Brain microvascular endothelial cell (primary cell): ENCODE measurements at regions not wholly inside any gene's neighbourhood (a gene's known extent, or its start where the extent isn't known, plus 50 kb on each side); places are given as distances from the start of the nearest gene placed in this dataset.
"Not testable (repeated sequence)": the region's sequence is repeated elsewhere in the genome, so short reads cannot be mapped to it uniquely, and the experiment has no call there.

Experiments used
- DNase-seq: peaks from one replicate; pipeline ENCODE4 v3.0.0-alpha.2; 2020
- H3K27ac ChIP-seq: fragments of 250-450 bp; sonication (Bioruptor Pico); 2 replicates; pipeline ENCODE4 v1.5.1; 2020; ENCODE audit warnings: mild to moderate bottlenecking, moderate library complexity
- H3K27me3 ChIP-seq: fragments of 250-450 bp; sonication (Bioruptor Pico); replicated peaks from 2 replicates; pipeline ENCODE4 v1.5.1; 2020; ENCODE audit warnings: mild to moderate bottlenecking
- H3K36me3 ChIP-seq: fragments of 250-450 bp; sonication (Bioruptor Pico); replicated peaks from 2 replicates; pipeline ENCODE4 v1.5.1; 2020; ENCODE audit warnings: mild to moderate bottlenecking
- H3K4me3 ChIP-seq: 2 replicates; pipeline ENCODE4 v1.5.1; 2011; ENCODE audit warnings: low read depth, mild to moderate bottlenecking, control low read depth, low read length, moderate library complexity
- CTCF ChIP-seq: IDR thresholded peaks from 2 replicates; pipeline ENCODE4 v1.5.1; 2011; ENCODE audit warnings: low read depth, mild to moderate bottlenecking, moderate library complexity, low read length, control low read depth, inconsistent platforms; ENCODE audit errors: missing control alignments
- in situ Hi-C: cut with HindIII; loops from 2 replicates; pipeline ENCODE4 v1.10.0; 2017; ENCODE audit warnings: low sequenced_read_pairs, low pct_ligation_motif_present

- TF ChIP-seq CTCF = no peak
- Histone ChIP-seq H3K4me3 (no peak overlapping the region), H3K27me3 (no peaks in the 10 kb centered on the region), H3K27ac (no peak overlapping the region), H3K36me3 (no peaks in the 10 kb centered on the region)
- in situ Hi-C loops = no loop called here
- no peak for DNase-seq
Observed at GRCh38 chr14:28157289-28157869, 609.2 kb upstream of the FOXG1 start.

DNA sequence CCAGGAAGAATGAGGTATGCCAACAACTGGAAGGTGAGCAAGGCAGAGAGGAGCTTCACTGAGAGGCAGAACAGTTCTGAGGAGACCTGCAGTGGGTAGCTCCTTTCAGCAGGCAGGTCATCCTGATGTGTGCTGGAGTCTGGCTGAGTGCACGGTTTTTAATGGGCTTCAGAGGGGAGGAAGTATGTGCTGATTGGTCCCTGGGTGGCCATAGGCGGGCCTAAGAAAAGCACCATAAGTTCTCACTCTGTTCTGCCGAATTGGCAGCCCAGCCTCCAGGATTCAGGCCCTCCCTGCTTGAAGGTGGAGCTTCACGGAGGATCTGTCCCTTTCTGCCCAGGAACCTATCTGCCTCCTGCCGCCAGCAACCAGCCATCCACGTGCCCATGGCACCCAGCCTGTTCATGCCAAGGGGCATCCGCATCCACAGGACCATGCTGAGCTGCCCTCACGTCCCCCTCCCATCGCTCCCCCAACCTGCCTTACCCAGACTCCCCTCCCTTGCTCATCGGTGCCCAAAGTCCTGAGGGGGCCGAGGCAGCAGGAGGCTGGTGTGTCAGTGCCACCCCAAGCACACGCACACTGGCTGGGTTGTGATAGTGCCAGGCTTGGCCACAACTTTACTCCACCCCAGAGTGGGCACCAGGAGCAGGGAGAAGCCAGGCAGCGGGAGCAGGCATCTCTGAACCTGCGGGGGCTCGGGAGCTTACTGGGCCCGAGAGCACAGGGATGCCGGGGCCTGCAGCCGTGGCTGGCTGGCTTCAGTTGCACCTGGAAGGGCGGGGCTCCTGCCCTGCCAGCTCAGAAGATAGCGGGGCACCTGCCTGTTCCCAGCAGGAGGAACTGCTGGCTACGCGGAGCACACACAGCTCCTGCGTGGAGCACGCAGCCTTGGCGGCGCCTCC, 608.4 kb upstream of the FOXG1 start:
- TF ChIP-seq CTCF = no peak
- H3K27me3 ChIP-seq = no peaks in the 10 kb centered on the region
- H3K27ac ChIP-seq = no peak overlapping the region
- DNase-seq = no peak
- no peak overlapping the region for H3K4me3 ChIP-seq
- in situ Hi-C loops = no loop called here
- H3K36me3 ChIP-seq = no peaks in the 10 kb centered on the region

DNA sequence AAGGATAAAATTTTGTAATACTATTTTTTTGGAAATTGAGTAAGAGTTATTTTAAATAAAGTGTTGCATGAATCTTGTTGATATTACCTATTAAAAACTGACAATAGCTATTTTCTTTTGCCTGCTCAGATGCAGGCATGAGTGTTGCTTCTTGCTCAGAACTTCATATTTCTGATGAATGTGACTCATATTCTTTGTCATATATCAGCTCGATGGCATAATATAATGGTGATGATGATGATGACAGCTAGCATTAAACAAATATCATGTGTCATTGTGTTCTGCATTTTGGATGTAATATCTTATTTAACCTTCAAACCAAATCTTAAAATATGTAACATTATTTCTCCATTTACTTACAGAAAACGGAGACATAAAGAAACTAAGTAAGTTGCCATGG, 605.5 kb upstream of the FOXG1 start:
- DNase-seq = no peak
- Histone ChIP-seq H3K4me3 (no peak overlapping the region), H3K36me3 (no peaks in the 10 kb centered on the region), H3K27me3 (no peaks in the 10 kb centered on the region), H3K27ac (no peak overlapping the region)
- TF ChIP-seq CTCF = no peak
- in situ Hi-C loops = no loop called here

DNA sequence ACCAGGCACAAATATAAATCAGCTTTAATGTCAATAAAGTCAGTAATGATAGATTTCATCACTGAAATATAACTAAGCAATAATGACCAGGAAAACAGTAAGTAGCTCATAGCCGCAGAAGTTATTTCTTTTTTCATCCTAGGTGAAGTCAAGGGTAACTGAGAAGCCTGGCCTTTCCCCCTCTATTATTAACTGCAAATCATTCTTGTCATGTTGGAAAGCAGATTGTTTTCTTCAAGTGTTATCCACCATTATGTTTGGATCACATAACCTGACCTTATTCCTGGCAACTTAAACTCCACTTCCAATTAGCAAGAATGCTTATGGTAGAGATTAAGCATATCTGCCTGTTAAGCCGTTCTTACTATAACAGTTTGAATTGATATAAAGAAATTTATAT, 603.4 kb upstream of the FOXG1 start:
- no peak overlapping the region for H3K4me3 ChIP-seq
- no peaks in the 10 kb centered on the region for H3K36me3 ChIP-seq
- DNase-seq = no peak
- no peaks in the 10 kb centered on the region for H3K27me3 ChIP-seq
- H3K27ac ChIP-seq = no peak overlapping the region
- TF ChIP-seq CTCF = no peak
- in situ Hi-C loops = no loop called here

DNA sequence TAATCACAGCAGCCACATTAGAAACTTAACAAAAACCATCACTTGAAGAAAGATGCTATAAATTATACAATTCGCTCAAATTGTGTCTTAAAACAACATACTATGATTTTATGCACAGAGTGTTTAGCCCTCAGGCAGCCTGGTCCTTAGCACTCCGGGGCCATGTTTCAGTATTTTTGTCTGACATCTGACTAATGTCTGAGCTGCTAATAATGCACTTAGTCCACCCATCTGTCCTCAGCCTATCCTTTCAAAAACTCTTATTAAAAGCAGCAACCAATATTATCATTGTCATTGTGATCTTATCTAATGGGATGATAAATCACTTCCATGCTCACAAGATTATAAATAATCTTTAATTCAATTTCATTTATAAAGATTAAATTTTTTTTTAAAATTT, 602.7 kb upstream of the FOXG1 start:
- Histone ChIP-seq H3K4me3 (no peak overlapping the region), H3K27ac (no peak overlapping the region), H3K36me3 (no peaks in the 10 kb centered on the region), H3K27me3 (no peaks in the 10 kb centered on the region)
- no peak for TF ChIP-seq CTCF
- in situ Hi-C loops = no loop called here
- DNase-seq = no peak

DNA sequence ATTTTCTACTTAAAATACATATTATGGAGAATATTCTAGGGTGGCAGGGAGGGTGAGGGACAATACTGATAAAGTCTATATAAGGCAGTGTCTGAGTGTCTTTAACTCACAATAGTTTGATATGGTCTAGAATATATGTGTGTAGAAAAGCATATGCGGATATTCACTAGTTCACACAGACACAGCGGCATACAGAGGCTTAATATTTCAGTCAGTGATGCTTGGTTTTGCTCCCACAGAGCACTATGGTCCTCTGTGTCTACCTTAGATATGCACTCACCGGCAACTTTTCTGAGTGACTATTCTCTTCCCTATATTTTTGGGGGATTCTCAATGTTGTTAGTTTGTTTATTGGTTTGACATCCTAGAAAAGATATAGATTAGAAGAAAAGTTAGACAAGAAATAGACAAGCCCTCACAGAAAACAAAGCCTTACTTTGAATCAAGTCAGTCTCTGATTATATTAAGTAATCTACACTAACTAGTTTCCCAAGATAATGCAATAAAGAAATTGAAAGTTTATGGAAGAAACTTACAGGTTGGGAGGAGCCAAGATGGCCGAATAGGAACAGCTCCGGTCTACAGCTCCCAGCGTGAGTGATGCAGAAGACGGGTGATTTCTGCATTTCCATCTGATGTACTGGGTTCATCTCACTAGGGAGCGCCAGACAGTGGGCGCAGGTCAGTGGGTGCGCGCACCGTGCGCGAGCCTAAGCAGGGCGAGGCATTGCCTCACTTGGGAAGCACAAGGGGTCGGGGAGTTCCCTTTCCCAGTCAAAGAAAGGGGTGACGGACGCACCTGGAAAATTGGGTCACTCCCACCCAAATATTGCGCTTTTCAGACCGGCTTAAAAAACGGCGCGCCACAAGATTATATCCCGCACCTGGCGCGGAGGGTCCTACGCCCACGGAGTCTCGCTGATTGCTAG, 578.4 kb upstream of the FOXG1 start:
- DNase-seq, H3K36me3 ChIP-seq, H3K27me3 ChIP-seq, in situ Hi-C loops, H3K27ac ChIP-seq, H3K4me3 ChIP-seq: not testable (repeated sequence)
